Right hindlimb (tissue), 1 donor: ENCODE measurements at regions not wholly inside any gene's neighbourhood (a gene's known extent, or its start where the extent isn't known, plus 50 kb on each side); places are given as distances from the start of the nearest gene placed in this dataset.

Experiments
- DNase-seq: peaks from one replicate; pipeline ENCODE4 v3.0.0-alpha.2; 2018

- DNase-seq = no peak
These were observed 104.4 kb upstream of the TENT5A start for GRCh38 chr6:81856872-81857271.

- DNase-seq = no peak
These were observed 102.0 kb upstream of the TENT5A start for GRCh38 chr6:81854474-81854873.

DNA sequence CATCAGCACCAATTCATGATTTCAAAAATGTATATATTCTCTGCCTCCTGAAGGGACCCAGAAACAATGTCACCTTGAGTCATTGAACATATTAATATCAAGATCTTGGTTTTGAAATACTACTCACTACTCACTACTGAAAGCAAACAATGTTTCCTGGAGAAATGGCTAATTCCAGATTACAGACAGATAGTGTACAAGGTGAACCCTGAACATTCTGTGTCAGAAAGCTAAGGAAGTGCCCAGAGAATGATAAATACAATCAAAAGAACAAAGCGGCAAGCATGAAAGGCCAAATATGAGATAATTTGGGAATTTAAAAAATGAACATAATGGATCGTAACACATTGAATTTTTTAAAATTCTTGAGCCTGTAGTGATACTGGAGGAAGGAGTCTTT, 101.5 kb upstream of the TENT5A start:
- no peak for DNase-seq

DNA sequence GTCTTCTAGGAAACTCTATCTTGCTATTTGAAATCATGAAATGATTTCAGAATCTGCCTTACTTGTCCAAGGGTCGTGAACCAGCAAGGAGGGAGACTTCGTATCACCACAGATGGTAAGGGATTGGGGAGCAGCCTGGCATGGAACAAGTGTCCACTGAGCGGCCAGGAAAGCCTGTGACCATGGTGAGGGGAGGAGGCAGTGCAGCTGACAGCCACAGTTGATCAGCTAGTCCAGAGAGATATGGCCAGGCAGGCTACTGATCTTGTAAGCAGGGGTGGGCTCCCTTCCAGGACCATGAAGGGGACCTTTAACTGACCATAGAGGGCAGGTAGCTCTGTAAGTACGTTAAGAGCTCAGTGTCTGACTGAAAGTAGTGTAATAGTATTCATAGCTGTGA, 96.8 kb upstream of the TENT5A start:
- no peak for DNase-seq

GRCh38 chr6:81847866-81848265, 95.4 kb upstream of the TENT5A start:
- DNase-seq = no peak

DNA sequence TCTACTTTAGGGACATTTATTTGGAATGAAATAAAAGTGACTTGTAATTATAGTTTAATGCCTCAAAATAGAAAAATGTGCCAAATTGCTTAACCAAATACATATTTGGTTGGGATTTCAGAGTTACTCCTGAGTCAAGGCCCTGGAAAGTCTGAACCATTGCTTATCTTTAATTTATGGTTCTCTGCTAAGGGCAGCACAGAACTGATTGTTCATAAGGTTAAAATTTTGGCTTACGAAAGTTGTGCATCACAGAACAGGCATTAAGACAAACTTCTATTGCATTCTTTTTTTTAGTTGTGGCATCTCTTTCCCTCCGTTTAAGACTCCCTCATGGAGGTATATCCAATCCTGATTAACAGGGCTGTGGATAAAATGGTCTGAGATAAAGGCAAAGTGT, 92.2 kb upstream of the TENT5A start:
- no peak for DNase-seq

DNA sequence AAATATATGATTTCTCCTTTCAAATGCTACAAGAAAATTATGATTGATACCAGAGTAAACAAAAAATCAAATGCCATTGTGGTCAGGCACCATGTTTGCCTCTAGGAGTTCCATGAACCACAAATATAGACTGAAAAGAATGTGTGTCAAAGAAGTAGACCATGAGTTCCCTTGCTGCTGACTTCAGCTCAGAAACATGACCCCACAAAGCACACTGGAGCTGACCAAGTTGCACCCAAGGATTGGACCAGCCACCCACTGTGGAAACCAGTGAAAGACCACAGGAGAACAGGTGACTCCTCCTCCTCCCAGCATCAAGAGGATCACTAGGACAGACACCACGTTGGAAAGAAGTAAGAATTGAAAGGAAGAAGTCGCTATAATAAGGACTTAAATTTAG, 90.8 kb upstream of the TENT5A start:
- peak; percentile 22 for DNase-seq

GRCh38 chr6:81842254-81842653, 89.8 kb upstream of the TENT5A start:
- DNase-seq = no peak

DNA sequence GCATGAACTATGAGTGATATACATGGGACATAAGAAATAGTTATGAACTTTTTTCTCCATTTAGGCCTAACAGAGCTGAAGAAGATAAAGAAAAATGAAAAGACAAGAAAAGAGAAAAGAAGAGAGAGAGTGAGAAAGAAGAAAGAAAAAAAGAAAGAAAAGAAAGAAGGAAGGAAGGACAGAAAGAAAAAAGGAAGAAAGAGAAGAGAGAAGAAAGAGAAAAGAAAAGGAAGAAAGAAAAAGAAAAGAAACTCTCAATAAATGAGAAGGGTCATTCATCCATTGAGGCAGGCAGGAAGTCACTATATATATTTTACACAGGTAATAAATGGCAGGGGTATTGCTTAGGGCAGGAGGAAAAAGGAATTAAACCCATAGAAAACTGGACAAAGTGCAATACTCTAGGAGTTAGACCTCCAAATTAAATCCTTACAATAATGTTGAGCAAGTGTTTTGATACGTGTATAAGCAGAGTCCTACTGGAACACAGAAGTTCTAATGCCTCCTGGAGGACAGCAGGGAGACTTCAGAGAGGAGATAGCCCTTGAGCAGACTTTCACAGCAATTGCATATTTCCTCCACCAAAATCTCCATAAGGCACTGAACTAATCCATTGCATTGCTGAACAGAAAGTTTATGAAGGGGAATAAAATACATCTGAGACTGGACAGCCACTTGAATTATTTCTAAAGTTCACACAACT, 86.4 kb upstream of the TENT5A start:
- DNase-seq = no peak

DNA sequence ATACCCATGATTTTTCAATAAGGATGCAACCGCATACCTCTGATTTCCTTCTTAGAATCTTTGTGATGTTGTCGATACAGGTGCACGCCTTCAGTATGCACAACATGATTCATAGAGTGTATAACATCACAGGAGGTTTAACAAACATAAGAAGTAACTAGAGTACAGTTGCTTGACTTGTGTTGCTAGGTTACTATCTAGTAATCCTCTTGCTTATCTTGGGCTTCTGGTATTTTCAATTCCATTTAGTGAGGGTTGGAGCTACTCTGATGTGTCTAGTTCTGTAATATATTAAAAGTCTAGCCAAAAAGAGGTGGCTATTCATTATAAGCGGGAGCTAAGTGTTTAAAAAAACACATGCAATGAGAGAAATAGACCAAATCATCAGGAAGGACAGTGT, 85.5 kb upstream of the TENT5A start:
- DNase-seq = no peak

DNA sequence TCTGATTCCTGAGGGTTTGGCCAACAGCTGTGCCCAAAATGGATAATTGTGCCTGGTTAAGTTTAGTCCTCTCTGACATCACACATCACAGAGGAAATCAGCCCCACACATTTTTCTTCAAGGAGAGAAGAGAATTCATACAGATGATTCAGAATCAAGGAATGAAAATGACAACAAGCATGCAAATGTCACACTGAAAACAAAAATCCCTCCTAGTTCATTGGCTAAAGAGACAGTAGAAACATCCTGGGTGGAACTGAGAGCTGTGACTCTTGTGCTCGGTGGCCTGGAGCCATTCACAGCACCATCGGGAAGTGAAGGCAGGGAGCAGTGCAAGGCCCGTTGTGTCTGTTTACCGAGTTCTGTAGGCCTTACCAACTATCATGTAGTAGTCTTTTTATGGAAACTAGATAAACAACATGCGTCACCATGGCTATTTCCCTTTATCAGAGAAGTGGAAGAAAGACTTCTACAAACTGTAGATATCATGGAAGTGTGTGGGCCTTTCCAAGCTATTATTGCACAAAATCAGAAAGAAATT, 81.7 kb upstream of the TENT5A start:
- no peak for DNase-seq

GRCh38 chr6:81832304-81832703, 79.8 kb upstream of the TENT5A start:
- DNase-seq = no peak

- no peak for DNase-seq
These were observed 78.8 kb upstream of the TENT5A start for GRCh38 chr6:81831274-81831673.

GRCh38 chr6:81826784-81827183, 74.3 kb upstream of the TENT5A start:
- no peak for DNase-seq

- DNase-seq = no peak
These were observed 70.1 kb upstream of the TENT5A start for GRCh38 chr6:81822568-81822967.

GRCh38 chr6:81821449-81821848, 69.0 kb upstream of the TENT5A start:
- DNase-seq = no peak

- no peak for DNase-seq
These were observed 68.5 kb upstream of the TENT5A start for GRCh38 chr6:81820980-81821379.

DNA sequence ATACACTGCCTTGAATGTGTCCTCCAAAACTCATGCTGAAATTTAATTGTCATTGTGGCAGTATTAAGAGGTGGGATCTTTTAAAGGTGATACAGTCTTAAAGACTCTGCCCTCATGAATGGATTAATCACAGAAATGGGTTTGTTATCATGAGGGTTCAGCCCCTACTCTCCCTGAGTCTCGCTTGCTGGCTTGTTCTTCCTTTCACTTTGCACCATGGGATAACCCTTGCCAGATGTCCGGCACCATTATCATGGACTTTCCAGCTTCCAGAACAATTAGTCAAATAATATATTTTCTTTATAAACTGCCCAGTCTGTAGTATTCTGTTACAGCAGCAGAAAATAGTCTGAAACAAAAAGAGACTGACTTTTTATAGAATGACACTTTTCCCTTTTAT, 67.9 kb upstream of the TENT5A start:
- no peak for DNase-seq

DNA sequence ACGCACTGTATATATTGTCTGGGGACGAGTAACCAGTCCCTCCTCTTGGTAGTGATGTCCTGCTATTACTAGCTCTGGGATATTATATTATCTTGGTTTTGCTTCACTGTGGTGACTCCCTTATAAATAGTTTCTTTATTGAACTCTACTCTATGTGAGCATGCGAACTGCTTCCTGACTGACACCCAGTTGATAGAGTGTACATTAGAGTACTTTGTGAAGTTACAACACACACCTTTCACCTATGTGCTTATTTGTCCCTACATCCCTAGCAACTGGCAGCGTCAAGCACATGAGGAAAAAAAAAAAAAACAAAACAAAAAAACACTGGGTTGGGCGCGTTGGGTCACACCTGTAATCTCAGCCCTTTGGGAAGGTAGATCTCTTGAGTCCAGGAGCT, 67.3 kb upstream of the TENT5A start:
- DNase-seq = no peak

DNA sequence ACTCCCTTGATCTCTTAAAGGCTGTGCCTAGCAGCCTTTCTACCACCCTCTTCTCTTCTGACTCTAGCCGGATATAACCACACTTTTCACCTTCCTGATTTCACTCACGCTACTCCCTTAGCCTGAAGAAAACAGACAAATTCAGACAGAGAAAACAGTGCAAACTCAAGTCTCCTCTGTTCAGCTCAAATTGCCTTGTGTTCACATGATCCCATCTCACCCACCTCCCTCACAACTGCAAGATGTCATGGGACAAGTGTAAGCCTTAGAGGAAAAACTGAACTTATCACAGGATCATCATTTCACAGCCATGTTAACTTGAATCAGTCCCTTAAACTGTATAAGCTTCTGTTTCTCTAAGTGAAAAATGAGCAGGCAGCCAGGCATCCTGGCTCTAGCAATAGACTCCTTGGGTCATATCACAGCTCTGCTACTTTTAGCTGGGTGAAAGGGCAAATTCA, 66.5 kb upstream of the TENT5A start:
- no peak for DNase-seq

DNA sequence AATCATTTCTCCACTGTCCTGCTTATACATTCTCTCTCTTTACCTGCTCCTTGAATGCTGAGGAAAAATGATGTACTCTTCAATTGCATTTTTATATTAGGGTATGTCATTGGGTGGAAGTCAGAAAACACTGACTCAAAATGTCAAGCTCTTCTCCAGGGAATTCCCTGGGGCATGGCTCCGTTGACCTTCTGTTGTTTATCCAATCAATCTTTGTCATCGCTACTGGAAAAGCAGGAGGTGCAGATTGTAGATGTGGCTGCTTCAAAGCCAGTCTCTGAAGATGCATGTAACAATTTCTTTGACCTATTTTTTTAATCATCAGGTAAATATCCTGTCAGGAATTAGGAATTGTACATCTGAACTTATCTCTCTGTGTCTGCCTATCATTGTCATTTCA, 63.9 kb upstream of the TENT5A start:
- DNase-seq = no peak

DNA sequence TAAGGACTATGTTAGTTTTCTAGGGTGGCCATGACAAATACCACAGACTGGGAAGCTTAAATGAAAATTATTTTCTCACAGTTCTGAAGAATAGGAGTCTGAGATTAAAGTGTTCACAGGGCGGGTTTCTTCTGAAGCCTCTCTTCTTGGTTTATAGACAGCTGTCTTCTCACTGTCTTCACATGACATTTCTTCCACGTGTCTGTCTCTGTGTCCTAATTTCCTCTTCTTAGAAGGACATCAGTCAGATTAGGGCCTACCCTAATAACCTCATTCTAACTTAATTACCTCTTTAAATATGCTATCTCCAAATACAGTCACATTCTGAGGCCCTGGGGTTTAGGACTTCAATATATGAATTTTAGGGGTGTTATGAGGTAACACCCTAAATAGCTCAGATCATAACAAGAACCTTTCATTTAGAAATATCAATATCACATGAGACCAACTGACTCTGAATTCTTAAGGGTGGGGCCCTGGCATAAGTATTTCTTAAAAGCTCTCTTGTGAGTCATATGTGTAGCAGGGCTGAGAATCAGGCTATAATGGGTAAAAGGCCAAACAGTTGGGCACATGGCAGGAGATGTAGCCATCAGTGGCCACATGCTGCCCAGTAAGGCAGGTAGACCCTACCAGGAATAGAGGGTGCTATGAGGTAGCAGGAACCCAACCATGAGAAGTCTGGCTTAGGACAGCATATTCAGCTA, 62.0 kb upstream of the TENT5A start:
- no peak for DNase-seq

DNA sequence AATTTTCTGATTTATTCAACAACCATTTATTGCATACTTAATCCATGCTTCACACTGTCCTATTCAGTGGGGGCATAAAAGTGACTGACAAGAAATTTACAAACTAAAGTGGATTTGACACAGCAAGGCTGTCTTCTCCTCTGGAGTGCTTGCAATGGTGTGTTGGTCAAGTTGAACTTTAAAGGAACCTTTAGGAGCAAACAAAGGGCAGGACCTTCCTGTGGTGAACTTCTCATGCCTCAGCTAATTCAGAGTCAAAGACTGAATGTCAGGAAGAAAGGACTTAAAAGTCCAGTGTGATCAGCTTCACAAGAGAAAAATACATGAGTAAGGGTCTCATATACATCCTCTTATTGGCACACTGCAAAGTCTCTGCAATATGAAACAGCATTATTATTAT, 60.8 kb upstream of the TENT5A start:
- no peak for DNase-seq

- no peak for DNase-seq
These were observed 59.9 kb upstream of the TENT5A start for GRCh38 chr6:81812401-81812800.
